NCI-H69 (cell line): ENCODE measurements at regions not wholly inside any gene's neighbourhood (a gene's known extent, or its start where the extent isn't known, plus 50 kb on each side); places are given as distances from the start of the nearest gene placed in this dataset.

ENCODE experiments used
- DNase-seq: peaks from one replicate; lab custom pipeline; 2025; lab: John Stamatoyannopoulos, UW

- no peak for DNase-seq
Measured at GRCh38 chr2:19100570-19100969, 257.9 kb downstream of the OSR1 start.

- no peak for DNase-seq
Measured at GRCh38 chr2:19099181-19099580, 259.2 kb downstream of the OSR1 start.

- DNase-seq: no peak
Measured at GRCh38 chr2:19098467-19099160, 259.8 kb downstream of the OSR1 start.

DNA sequence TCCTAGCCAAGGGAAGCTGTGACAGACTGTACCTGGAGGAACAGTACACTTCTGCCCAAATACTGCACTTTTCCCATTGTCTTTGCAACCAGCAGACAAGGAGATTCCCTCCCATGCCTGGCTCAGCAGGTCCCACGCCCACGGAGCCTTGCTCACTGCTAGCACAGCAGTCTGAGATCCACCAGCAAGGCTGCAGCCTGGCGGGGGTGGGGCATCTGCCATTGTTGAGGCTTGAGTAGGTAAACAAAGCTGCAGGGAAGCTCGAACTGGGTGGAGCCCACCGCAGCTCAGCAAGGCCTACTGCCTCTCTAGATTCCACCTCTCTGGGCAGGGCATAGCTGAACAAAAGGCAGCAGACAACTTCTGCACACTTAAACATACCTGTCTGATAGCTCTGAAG, 268.9 kb downstream of the OSR1 start:
- peak; percentile 17 for DNase-seq

DNA sequence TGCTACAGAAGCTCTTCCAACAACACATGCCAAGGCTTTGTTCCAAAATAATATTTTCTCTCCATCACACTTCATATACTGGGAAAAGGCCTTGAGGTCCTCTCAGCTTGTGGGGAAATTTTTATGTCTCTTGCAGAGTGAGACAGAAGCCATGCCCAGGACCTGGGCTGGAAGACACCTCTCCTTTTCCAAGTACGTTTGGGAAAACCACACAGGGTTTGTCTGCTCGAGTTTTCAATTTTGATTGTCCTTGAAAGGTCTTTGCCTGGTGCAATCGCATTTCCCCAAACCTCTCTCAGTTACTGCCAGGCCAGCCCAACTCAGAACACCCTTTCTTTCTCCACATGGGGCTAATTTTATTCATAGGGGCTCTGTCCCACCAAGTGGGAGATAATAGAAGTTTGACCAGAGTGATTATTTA, 272.2 kb downstream of the OSR1 start:
- no peak for DNase-seq

- no peak for DNase-seq
Measured at GRCh38 chr2:19078709-19079108, 279.7 kb downstream of the OSR1 start.

DNA sequence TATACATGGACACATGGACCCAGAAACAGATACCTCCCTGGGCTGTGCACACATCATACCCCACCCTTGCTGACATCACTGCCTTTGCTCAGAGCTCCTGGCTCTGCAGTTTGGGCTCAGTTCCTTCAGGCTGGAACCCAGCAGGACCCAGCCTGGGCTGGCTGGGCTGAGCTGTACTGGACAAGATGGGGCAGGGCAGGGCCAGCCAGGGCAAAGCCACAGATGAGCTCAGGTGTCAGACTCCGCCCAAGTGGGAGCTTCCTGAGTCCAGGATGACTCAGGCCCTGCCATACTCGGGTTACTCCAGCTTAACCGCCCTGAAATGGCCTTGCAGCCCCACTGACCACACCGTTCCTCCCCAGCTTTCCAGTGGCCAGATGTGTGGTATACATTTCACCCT, 284.9 kb downstream of the OSR1 start:
- DNase-seq: no peak

DNA sequence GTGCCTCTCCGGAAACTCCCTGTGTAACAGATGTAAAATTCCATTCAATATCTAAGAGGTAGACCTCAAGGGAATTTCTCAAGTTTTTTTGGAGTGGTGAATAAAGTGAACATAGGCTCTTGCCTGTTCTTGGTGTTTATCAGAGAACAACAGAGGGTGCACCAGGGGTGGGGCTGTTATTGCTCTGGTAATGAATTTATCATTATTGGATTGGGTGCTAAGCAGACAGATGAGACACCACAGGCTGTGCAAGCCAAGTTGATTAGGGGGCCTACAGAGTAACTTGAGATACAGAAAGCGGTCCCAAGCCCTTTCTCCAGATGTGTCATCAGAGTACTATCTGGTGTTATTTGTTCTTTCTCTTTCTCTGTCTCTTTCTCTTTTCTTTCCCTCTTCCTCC, 286.3 kb downstream of the OSR1 start:
- DNase-seq: no peak

- DNase-seq: no peak
Measured at GRCh38 chr2:19070886-19071285, 287.5 kb downstream of the OSR1 start.

DNA sequence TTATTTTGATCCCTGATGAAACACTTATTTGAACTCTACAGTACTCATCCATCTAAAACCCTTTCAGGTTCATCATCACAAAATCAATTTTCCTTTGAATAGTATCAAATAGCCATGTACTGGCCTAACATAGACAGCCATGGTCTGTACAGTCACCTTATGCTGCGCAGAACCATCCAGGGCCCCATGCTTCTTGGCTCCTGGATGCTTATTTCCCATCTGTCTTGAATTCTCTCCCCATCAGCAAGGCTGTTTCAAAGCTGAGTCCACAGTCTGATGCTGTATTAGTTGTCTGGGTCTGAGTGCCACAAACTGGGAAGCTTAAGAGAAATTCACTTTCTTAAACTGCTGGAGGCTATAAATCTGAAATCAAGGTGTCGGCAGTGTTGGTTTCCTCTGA, 290.2 kb downstream of the OSR1 start:
- no peak for DNase-seq

GRCh38 chr2:19062370-19062769, 296.1 kb downstream of the OSR1 start:
- no peak for DNase-seq

- no peak for DNase-seq
Measured at GRCh38 chr2:19059076-19059475, 299.3 kb downstream of the OSR1 start.

DNA sequence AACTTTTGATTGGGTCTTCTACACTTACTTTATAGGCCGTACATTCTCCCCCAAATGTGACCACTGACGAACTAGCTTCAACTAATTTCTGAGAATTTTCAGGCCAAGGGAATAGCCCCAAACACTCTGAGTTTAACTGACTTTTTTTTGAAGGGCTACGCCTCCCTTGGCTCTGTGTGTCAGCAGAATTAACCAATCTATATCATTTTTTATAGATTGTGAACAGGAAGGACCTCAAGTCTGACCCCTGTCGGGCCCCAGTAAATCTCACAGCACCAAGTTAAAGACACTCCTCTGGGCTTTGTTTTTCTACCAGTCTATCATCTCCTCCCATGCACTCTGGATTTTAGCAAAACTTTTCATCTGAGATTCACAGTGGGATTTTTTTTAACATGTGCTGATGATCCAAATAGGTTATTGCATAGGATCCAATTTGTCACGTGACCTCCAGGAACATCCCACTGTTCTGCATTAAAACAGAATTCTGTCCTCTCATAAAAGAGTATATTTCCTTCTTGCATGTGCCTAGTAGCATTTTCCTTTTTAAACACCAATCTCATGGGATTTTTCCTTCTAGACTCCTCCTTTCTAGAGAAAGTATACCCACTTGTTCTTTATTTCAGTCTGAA, 307.1 kb downstream of the OSR1 start:
- no peak for DNase-seq

GRCh38 chr2:19050354-19050753, 308.1 kb downstream of the OSR1 start:
- no peak for DNase-seq

GRCh38 chr2:19048593-19049266, 309.7 kb downstream of the OSR1 start:
- DNase-seq: peak; percentile 67

GRCh38 chr2:19046986-19047780, 311.2 kb downstream of the OSR1 start:
- DNase-seq: no peak

DNA sequence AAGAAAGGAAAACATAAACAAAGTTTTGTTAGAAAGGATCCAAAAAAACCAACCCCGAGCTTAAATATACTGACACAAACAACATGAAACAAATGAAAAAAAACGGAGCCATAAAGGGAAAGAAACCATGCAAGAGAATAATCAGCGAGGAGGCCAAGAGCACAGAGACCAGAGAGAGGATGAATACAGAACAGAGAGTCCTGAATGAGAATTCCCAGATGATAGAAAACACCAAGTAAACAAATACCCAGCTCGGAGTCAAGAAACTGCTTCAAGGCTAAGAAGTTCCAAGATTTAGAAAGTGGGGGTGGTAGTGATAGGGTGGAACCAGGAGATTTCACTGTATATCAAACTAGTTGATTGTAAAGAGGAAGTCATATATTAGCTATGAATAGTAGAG, 313.3 kb downstream of the OSR1 start:
- no peak for DNase-seq

DNA sequence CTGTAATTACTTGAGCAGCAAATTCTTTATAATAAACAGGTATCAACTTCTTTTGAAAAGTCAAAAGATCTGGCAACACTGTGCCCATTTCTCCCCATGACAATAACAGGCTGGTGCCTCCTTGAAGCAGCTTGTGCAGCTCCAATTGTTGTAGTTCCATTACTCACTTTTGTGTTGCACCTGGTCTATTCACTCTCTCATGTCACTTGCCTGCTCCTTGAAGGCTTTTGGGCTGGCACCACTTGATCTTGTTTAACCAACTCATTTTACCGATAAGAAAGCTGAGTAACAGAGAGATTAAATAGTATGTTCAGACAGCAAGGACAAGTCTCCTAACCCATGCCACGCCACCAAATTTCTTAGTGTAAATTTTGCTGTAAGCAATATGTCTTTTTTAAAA, 314.5 kb downstream of the OSR1 start:
- DNase-seq: no peak

GRCh38 chr2:19041434-19042041, 316.9 kb downstream of the OSR1 start:
- DNase-seq: peak; percentile 1

DNA sequence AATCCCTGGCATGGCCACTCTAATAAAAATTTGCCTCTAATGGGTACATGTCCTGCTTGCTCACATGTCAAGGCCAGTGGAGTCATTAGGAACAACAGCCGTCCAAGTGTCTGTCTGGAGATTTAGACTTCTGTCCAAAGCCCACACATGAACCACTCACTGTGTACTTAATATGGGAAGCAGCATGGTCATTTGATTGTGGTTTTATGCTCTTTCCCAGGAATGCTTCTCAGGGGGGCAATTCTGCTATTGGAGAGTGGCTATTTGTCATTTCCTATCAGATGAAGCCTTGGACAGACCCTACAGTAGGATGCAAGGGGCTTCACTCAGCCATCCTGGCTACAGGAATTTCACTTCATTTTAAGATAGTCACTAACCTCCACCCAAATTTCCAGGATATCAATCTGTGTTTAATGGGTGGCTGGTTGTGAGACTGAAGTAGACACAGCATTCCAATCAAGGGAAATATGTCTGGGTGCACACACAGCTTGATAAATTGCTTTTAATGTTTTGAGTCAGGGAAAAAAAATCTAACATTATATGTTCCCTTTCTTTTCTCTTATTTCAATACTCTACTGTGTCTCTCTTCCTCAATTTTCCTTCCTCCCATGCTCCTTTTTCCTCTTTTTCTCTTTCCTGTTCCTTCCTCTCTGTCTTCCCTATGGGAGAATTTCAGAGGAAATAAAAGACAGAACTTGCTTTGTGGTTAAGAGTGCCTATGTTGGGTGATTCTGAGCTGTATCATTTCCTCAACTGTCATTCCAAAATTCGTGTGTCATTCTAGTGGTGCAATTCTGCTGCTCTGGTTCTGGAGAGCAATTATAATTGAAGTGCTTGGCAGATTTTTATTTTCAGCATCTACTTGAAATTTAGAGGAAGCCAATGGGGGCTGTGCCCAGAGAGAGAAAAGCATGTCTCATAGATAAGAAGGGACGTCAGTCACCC, 320.1 kb downstream of the OSR1 start:
- DNase-seq: no peak

DNA sequence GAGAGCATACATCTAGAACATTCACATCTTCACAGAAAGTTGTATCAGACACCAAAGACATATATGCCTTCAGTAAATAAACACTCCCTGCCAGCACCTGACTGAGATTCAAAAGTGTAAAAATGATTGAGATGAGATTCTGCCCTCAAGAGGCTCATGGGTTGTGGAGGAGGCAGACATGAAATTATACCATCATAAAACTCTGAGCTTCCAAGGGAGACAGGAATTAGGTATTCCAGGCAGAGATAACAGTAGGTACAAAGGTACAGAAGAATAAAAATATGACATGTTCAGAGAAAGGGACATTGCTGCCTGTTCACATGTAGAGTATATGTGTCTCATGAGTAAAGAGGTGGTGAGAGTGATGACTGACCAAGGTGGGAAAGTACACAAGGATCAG, 322.3 kb downstream of the OSR1 start:
- no peak for DNase-seq
